H1 (cell line): ENCODE measurements at regions not wholly inside any gene's neighbourhood (a gene's known extent, or its start where the extent isn't known, plus 50 kb on each side); places are given as distances from the start of the nearest gene placed in this dataset.
"Not testable (repeated sequence)": the region's sequence is repeated elsewhere in the genome, so short reads cannot be mapped to it uniquely, and the experiment has no call there.

Source experiments
- CTCF ChIA-PET: fragments of 300-600 bp; sonication (Branson Sonifier 250); formaldehyde crosslinking; loops from one replicate; lab custom pipeline; 2021; ENCODE audit not compliant: partially characterized antibody; lab: Charles Lee
- POLR2A ChIA-PET: fragments of 300-600 bp; sonication (Branson Sonifier 250); formaldehyde crosslinking; loops from one replicate; lab custom pipeline; 2021; ENCODE audit warnings: inconsistent platforms; ENCODE audit not compliant: partially characterized antibody; lab: Charles Lee
- DNase-seq, 2 experiments: peaks; one replicate each; pipeline versions ENCODE4 v3.0.0 to v3.0.0-alpha.2; 2010 to 2022; ENCODE audit warnings: low spot score in 2 of 2, low read depth in 1 of 2, mixed read lengths in 1 of 2
- FAIRE-seq: peaks from 2 replicates; lab custom pipeline; 2011; peaks lifted over from hg19 to GRCh38; lab: Jason Lieb, UNC
- H2AFZ ChIP-seq: 2 replicates; pipeline ENCODE4 v1.8.1; 2012; ENCODE audit warnings: low read length, inconsistent platforms
- H2AK5ac ChIP-seq: 2 replicates; pipeline ENCODE4 v1.6.1; 2013; ENCODE audit warnings: low read depth, low read length
- H2BK120ac ChIP-seq: replicated peaks from 2 replicates; pipeline ENCODE3; 2013; ENCODE audit warnings: low read depth, low read length, inconsistent platforms
- H2BK12ac ChIP-seq: 2 replicates; pipeline ENCODE4 v1.6.1; 2013; ENCODE audit warnings: low read depth, low read length
- H2BK15ac ChIP-seq: 2 replicates; pipeline ENCODE4 v1.6.1; 2013; ENCODE audit warnings: low read length
- H2BK20ac ChIP-seq: 2 replicates; pipeline ENCODE4 v1.6.1; 2013; ENCODE audit warnings: low read length
- H2BK5ac ChIP-seq: 2 replicates; pipeline ENCODE4 v1.6.1; 2013; ENCODE audit warnings: low read depth, low read length
- H3K14ac ChIP-seq: 2 replicates; pipeline ENCODE4 v1.6.1; 2013; ENCODE audit warnings: inconsistent platforms; ENCODE audit not compliant: insufficient read length
- H3K18ac ChIP-seq: 2 replicates; pipeline ENCODE4 v1.6.1; 2013; ENCODE audit warnings: low read length; ENCODE audit errors: extremely low read depth
- H3K23ac ChIP-seq: 2 replicates; pipeline ENCODE4 v1.6.1; 2013; ENCODE audit warnings: inconsistent platforms; ENCODE audit not compliant: insufficient read length
- H3K23me2 ChIP-seq: 2 replicates; pipeline ENCODE4 v1.6.1; 2013; ENCODE audit warnings: low read depth, low read length
- H3K27ac ChIP-seq: 2 replicates; pipeline ENCODE4 v1.6.1; 2011; ENCODE audit warnings: low read depth, low read length, inconsistent platforms
- H3K27me3 ChIP-seq, 4 experiments: replicated peaks in 1 of 4; 1 replicate in 1 of 4; 2 replicates in 3 of 4; pipeline versions ENCODE4 v1.6.1 to v1.8.1; 2011 to 2013; ENCODE audit warnings: low read length in 3 of 4, mild to moderate bottlenecking in 3 of 4, inconsistent platforms in 2 of 4, mixed read lengths in 2 of 4, moderate library complexity in 1 of 4; ENCODE audit not compliant: control insufficient read depth in 3 of 4, insufficient read depth in 3 of 4; ENCODE audit errors: extremely low read depth in 1 of 4
- H3K36me3 ChIP-seq, 4 experiments: 2 replicates each; pipeline versions ENCODE4 v1.6.1 to v1.8.1; 2011 to 2013; ENCODE audit warnings: mild to moderate bottlenecking in 4 of 4, low read length in 3 of 4, moderate library complexity in 2 of 4, control low read depth in 1 of 4, inconsistent platforms in 1 of 4; ENCODE audit not compliant: insufficient read depth in 4 of 4, control insufficient read depth in 2 of 4
- H3K4ac ChIP-seq: replicated peaks from 2 replicates; pipeline ENCODE3; 2013; ENCODE audit warnings: low read length, low read depth, mixed read lengths, inconsistent platforms; ENCODE audit not compliant: insufficient read length
- H3K4me1 ChIP-seq, 4 experiments: replicated peaks in 1 of 4; 1 replicate in 1 of 4; 2 replicates in 3 of 4; pipeline versions ENCODE4 v1.6.1 to v1.8.1; 2011 to 2013; ENCODE audit warnings: low read length in 3 of 4, inconsistent platforms in 2 of 4, mixed read lengths in 1 of 4; ENCODE audit not compliant: insufficient read depth in 4 of 4, control insufficient read depth in 3 of 4
- H3K4me2 ChIP-seq, 2 experiments: 2 replicates each; pipeline versions ENCODE4 v1.6.1 to v1.8.1; 2011 to 2013; ENCODE audit warnings: low read depth in 2 of 2, low read length in 2 of 2, control low read depth in 1 of 2, inconsistent platforms in 1 of 2, mild to moderate bottlenecking in 1 of 2; ENCODE audit not compliant: insufficient read depth in 1 of 2
- H3K4me3 ChIP-seq, 4 experiments: fragments of 200-600, 300-600 bp in 1 of 4; sonication (generic), shearing (Covaris generic), sonication (Bioruptor Twin) in 1 of 4; 2 replicates each; pipeline versions ENCODE4 v1.5.1 to v1.8.1; 2011 to 2016; ENCODE audit warnings: low read length in 4 of 4, low read depth in 3 of 4, control low read depth in 2 of 4, inconsistent platforms in 2 of 4, mild to moderate bottlenecking in 2 of 4, mixed read lengths in 1 of 4, moderate library complexity in 1 of 4; ENCODE audit not compliant: insufficient read depth in 2 of 4; ENCODE audit errors: extremely low read depth in 1 of 4
- H3K56ac ChIP-seq: replicated peaks from 2 replicates; pipeline ENCODE3; 2013; ENCODE audit warnings: low read depth, mild to moderate bottlenecking, mixed read lengths, low read length, inconsistent platforms; ENCODE audit not compliant: insufficient read length
- H3K79me1 ChIP-seq: 2 replicates; pipeline ENCODE4 v1.6.1; 2013; ENCODE audit warnings: low read depth, low read length, control low read depth
- H3K79me2 ChIP-seq, 2 experiments: 2 replicates each; pipeline versions ENCODE4 v1.6.1 to v1.8.1; 2012 to 2013; ENCODE audit warnings: low read length in 2 of 2, mild to moderate bottlenecking in 2 of 2, inconsistent platforms in 1 of 2; ENCODE audit not compliant: insufficient read depth in 2 of 2, control insufficient read depth in 1 of 2
- H3K9ac ChIP-seq, 4 experiments: replicated peaks in 1 of 4; 1 replicate in 1 of 4; 2 replicates in 3 of 4; pipeline versions ENCODE4 v1.6.1 to v1.8.1; 2011 to 2013; ENCODE audit warnings: low read depth in 3 of 4, low read length in 3 of 4, control low read depth in 2 of 4, mild to moderate bottlenecking in 2 of 4, moderate library complexity in 2 of 4, inconsistent platforms in 1 of 4; ENCODE audit errors: extremely low read depth in 1 of 4
- H3K9me3 ChIP-seq, 2 experiments: 2 replicates each; pipeline versions ENCODE4 v1.6.1 to v1.8.1; 2012 to 2013; ENCODE audit warnings: mild to moderate bottlenecking in 2 of 2, moderate library complexity in 2 of 2, control low read depth in 1 of 2, inconsistent platforms in 1 of 2, low read depth in 1 of 2, low read length in 1 of 2, mixed read lengths in 1 of 2; ENCODE audit not compliant: insufficient read depth in 2 of 2
- H4K20me1 ChIP-seq, 2 experiments: replicated peaks in 1 of 2; 2 replicates each; pipeline versions ENCODE3 to v1.8.1; 2011 to 2013; ENCODE audit warnings: inconsistent platforms in 2 of 2, low read length in 2 of 2, mild to moderate bottlenecking in 1 of 2; ENCODE audit not compliant: insufficient read depth in 2 of 2, control insufficient read depth in 1 of 2
- H4K5ac ChIP-seq: 2 replicates; pipeline ENCODE4 v1.6.1; 2013; ENCODE audit warnings: low read length, low read depth, mixed read lengths, inconsistent platforms; ENCODE audit not compliant: insufficient read length
- H4K8ac ChIP-seq: 2 replicates; pipeline ENCODE4 v1.8.0; 2013; ENCODE audit warnings: mild to moderate bottlenecking, moderate library complexity, low read length, inconsistent platforms; ENCODE audit not compliant: insufficient read depth; ENCODE audit errors: extremely low read depth
- H4K91ac ChIP-seq: replicated peaks from 2 replicates; pipeline ENCODE3; 2013; ENCODE audit warnings: low read length, mixed read lengths, inconsistent platforms; ENCODE audit not compliant: insufficient read length
- ATF3 ChIP-seq: IDR thresholded peaks from 2 replicates; pipeline ENCODE4 v1.6.1; 2011; ENCODE audit warnings: low read depth, mild to moderate bottlenecking, low read length; ENCODE audit not compliant: insufficient read depth
- MAFK ChIP-seq: IDR thresholded peaks from 2 replicates; pipeline ENCODE4 v1.6.1; 2012; ENCODE audit warnings: low read depth, mild to moderate bottlenecking, improper control_type of control experiment, low read length
- WGBS, 2 experiments: shearing (Covaris generic) in 1 of 2; methylation state at CpG; one replicate each; pipeline versions ENCODE4 v1.1.6 to v1.1.7; 2013 to 2015; ENCODE audit warnings: low lambda C conversion rate in 2 of 2, mixed read lengths in 2 of 2, inconsistent platforms in 1 of 2, low coverage in 1 of 2, missing lambda C conversion rate in 1 of 2; ENCODE audit not compliant: insufficient replicate concordance in 2 of 2, insufficient coverage in 1 of 2, insufficient read length in 1 of 2; ENCODE audit errors: extremely low coverage in 1 of 2, missing lambda C conversion rate in 1 of 2; 5-methylcytosine and 5-hydroxymethylcytosine counted together

GRCh38 chr11:37264060-37264459 lies 666.0 kb upstream of the RAG2 start:
- H4K5ac ChIP-seq: no peak overlapping the region
- H3K14ac ChIP-seq: no peak overlapping the region
- H3K4me2 ChIP-seq: no peak overlapping the region
- H3K4me1 ChIP-seq: peaks cover 0 to 3% (median 0%) of the 10 kb centered on the region in 4 experiments; a peak in 1 of 7 replicates
- no peaks in the 10 kb centered on the region for H3K79me1 ChIP-seq
- H3K79me2 ChIP-seq: no peaks in the 10 kb centered on the region
- H3K36me3 ChIP-seq: no peaks in the 10 kb centered on the region
- no peak overlapping the region for H2BK120ac ChIP-seq
- 81% methylated on average over 1 of the region's 1 CpG; no CpG with 5 or more reads in 1 of the 2 experiments for WGBS, 2 experiments
- POLR2A ChIA-PET: no interaction called here
- H2BK20ac ChIP-seq: no peak overlapping the region
- no peak overlapping the region for H3K18ac ChIP-seq
- no peak overlapping the region for H3K27ac ChIP-seq
- no peak overlapping the region for H2BK5ac ChIP-seq
- no peak overlapping the region for H4K8ac ChIP-seq
- CTCF ChIA-PET: no interaction called here
- H3K56ac ChIP-seq: no peak overlapping the region
- H2AFZ ChIP-seq: no peak overlapping the region
- H3K4ac ChIP-seq: no peak overlapping the region
- H3K23me2 ChIP-seq: no peaks in the 10 kb centered on the region
- H3K27me3 ChIP-seq: no peaks in the 10 kb centered on the region
- H3K23ac ChIP-seq: no peak overlapping the region
- DNase-seq: no peak
- no peak for TF ChIP-seq MAFK
- no peak for TF ChIP-seq ATF3
- H3K9ac ChIP-seq: no peak overlapping the region
- no peak for FAIRE-seq
- no peaks in the 10 kb centered on the region for H4K20me1 ChIP-seq
- no peaks in the 10 kb centered on the region for H3K9me3 ChIP-seq
- no peak overlapping the region for H3K4me3 ChIP-seq
- H4K91ac ChIP-seq: no peak overlapping the region
- H2AK5ac ChIP-seq: no peak overlapping the region
- H2BK15ac ChIP-seq: no peak overlapping the region
- H2BK12ac ChIP-seq: no peak overlapping the region

GRCh38 chr11:37263467-37263866 lies 665.4 kb upstream of the RAG2 start:
- H3K23ac ChIP-seq, H4K8ac ChIP-seq, H3K36me3 ChIP-seq, H2BK5ac ChIP-seq, H3K4me2 ChIP-seq, H3K4me1 ChIP-seq, DNase-seq, H2BK20ac ChIP-seq, H3K14ac ChIP-seq, H4K5ac ChIP-seq, CTCF ChIA-PET, H2AFZ ChIP-seq, H2BK120ac ChIP-seq, H3K18ac ChIP-seq, FAIRE-seq, H3K79me2 ChIP-seq, H3K4me3 ChIP-seq, H3K23me2 ChIP-seq, H4K91ac ChIP-seq, H3K4ac ChIP-seq, H3K27ac ChIP-seq, H2BK15ac ChIP-seq, H2AK5ac ChIP-seq, H4K20me1 ChIP-seq, H3K9ac ChIP-seq, H3K27me3 ChIP-seq, H2BK12ac ChIP-seq, POLR2A ChIA-PET, H3K79me1 ChIP-seq, H3K9me3 ChIP-seq, H3K56ac ChIP-seq: not testable (repeated sequence)
- 93% methylated on average over 9 of the region's 9 CpGs; no CpG with 5 or more reads in 1 of the 2 experiments for WGBS, 2 experiments
